Peyer's patch (tissue), 4 donors: ENCODE measurements at regions not wholly inside any gene's neighbourhood (a gene's known extent, or its start where the extent isn't known, plus 50 kb on each side); places are given as distances from the start of the nearest gene placed in this dataset.

Experiments
- POLR2A ChIP-seq, 2 donors: fragments of 450-650 bp; IDR thresholded peaks; one replicate each; pipeline ENCODE4 v1.5.1; 2017; ENCODE audit warnings: antibody characterized with exemption in 2 of 2, mild to moderate bottlenecking in 2 of 2, moderate library complexity in 2 of 2
- TF ChIP-seq, protein P1 (sequence below), 6 experiments: fragments of 450-650 bp in 4 of 6; fragments of 200-600 bp in 2 of 6; sonication (generic) in 1 of 6; IDR thresholded peaks; one replicate each; pipeline ENCODE4 v1.5.1; 2017 to 2019; ENCODE audit warnings: antibody characterized with exemption in 6 of 6, mild to moderate bottlenecking in 3 of 6, moderate library complexity in 1 of 6

DNA sequence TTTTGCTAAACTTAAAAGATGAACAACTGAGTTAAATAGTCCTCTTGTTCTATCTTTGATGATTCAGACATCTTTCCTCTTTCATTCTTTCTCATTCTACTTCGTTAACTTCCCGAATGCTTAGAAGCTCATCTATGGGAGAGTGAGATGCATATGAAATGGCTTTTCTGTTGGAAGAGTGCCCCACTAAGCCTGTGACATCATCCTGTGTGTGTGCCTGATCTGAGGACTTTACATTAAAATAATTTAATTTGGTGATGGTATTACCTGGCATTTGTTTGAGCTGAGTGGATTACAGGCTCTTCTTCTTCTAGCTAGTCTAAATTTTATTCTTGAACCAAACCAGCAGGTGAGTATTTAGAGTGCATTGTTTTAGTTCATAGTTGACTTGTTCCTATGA, 626.5 kb downstream of the QKI start:
- no peak for TF ChIP-seq POLR2A (IDR thresholded peaks at IDR 0.05)
- TF ChIP-seq, protein P1, sequence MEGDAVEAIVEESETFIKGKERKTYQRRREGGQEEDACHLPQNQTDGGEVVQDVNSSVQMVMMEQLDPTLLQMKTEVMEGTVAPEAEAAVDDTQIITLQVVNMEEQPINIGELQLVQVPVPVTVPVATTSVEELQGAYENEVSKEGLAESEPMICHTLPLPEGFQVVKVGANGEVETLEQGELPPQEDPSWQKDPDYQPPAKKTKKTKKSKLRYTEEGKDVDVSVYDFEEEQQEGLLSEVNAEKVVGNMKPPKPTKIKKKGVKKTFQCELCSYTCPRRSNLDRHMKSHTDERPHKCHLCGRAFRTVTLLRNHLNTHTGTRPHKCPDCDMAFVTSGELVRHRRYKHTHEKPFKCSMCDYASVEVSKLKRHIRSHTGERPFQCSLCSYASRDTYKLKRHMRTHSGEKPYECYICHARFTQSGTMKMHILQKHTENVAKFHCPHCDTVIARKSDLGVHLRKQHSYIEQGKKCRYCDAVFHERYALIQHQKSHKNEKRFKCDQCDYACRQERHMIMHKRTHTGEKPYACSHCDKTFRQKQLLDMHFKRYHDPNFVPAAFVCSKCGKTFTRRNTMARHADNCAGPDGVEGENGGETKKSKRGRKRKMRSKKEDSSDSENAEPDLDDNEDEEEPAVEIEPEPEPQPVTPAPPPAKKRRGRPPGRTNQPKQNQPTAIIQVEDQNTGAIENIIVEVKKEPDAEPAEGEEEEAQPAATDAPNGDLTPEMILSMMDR (IDR thresholded peaks at IDR 0.05): no peak
